ENCODE measurements at regions not wholly inside any gene's neighbourhood (a gene's known extent, or its start where the extent isn't known, plus 50 kb on each side); places are given as distances from the start of the nearest gene placed in this dataset.
"Not testable (repeated sequence)": the region's sequence is repeated elsewhere in the genome, so short reads cannot be mapped to it uniquely, and the experiment has no call there.

GRCh38 chr5:2841208-2841607, 89.7 kb upstream of the IRX2 start:
- H3K27me3 Mint-ChIP-seq: no peaks in the 10 kb centered on the region
- peaks cover 7 to 15% of the 10 kb centered on the region in 2 donors for H3K9me3 Mint-ChIP-seq
- ATAC-seq: no peak
- H3K27ac Mint-ChIP-seq: no peak overlapping the region
- no peaks in the 10 kb centered on the region for H3K4me1 Mint-ChIP-seq
- DNase-seq: no peak
- no peak overlapping the region for H3K4me3 Mint-ChIP-seq

- H3K4me1 Mint-ChIP-seq: no peaks in the 10 kb centered on the region
- ATAC-seq (no peak), DNase-seq (no peak)
- H3K9me3 Mint-ChIP-seq: peaks cover 7 to 11% of the 10 kb centered on the region in 2 donors
- H3K4me3 Mint-ChIP-seq: no peak overlapping the region
- H3K27me3 Mint-ChIP-seq: no peaks in the 10 kb centered on the region
- no peak overlapping the region for H3K27ac Mint-ChIP-seq
These were observed 89.0 kb upstream of the IRX2 start for GRCh38 chr5:2840372-2840915.

- Mint-ChIP-seq H3K4me3 (no peak overlapping the region), H3K9me3 (peaks cover 2 to 11% of the 10 kb centered on the region in 2 donors), H3K4me1 (no peaks in the 10 kb centered on the region), H3K27me3 (no peaks in the 10 kb centered on the region), H3K27ac (no peak overlapping the region)
- DNase-seq (no peak), ATAC-seq (no peak)
These were observed 84.7 kb upstream of the IRX2 start for GRCh38 chr5:2836133-2836532.

GRCh38 chr5:2833556-2833955, 82.1 kb upstream of the IRX2 start:
- ATAC-seq: no peak
- Mint-ChIP-seq H3K4me1 (no peaks in the 10 kb centered on the region), H3K9me3 (peaks cover 0 to 5% of the 10 kb centered on the region in 2 donors), H3K27ac (no peak overlapping the region), H3K27me3 (no peaks in the 10 kb centered on the region), H3K4me3 (no peak overlapping the region)
- DNase-seq: no peak

GRCh38 chr5:2832394-2832793, 80.9 kb upstream of the IRX2 start:
- ATAC-seq: no peak
- DNase-seq: no peak
- H3K27me3 Mint-ChIP-seq: no peaks in the 10 kb centered on the region
- peaks cover 0 to under 1% of the 10 kb centered on the region in 2 donors for H3K9me3 Mint-ChIP-seq
- H3K27ac Mint-ChIP-seq: no peak overlapping the region
- H3K4me3 Mint-ChIP-seq: no peak overlapping the region
- H3K4me1 Mint-ChIP-seq: no peaks in the 10 kb centered on the region

- no peak overlapping the region for H3K4me3 Mint-ChIP-seq
- H3K4me1 Mint-ChIP-seq: no peaks in the 10 kb centered on the region
- ATAC-seq (no peak), DNase-seq (no peak)
- no peak overlapping the region for H3K27ac Mint-ChIP-seq
- peaks cover 5 to 27% of the 10 kb centered on the region in 2 donors for H3K9me3 Mint-ChIP-seq
- no peaks in the 10 kb centered on the region for H3K27me3 Mint-ChIP-seq
These were observed 77.8 kb upstream of the IRX2 start for GRCh38 chr5:2829239-2829638.

- Mint-ChIP-seq H3K4me1 (no peaks in the 10 kb centered on the region), H3K4me3 (no peak overlapping the region), H3K9me3 (peaks cover 0 to 11% of the 10 kb centered on the region in 2 donors), H3K27me3 (no peaks in the 10 kb centered on the region), H3K27ac (no peak overlapping the region)
- DNase-seq: no peak
- no peak for ATAC-seq
These were observed 67.5 kb upstream of the IRX2 start for GRCh38 chr5:2818936-2819335.

GRCh38 chr5:2817031-2817603, 65.6 kb upstream of the IRX2 start:
- H3K27me3 Mint-ChIP-seq: no peaks in the 10 kb centered on the region
- H3K27ac Mint-ChIP-seq: no peak overlapping the region
- DNase-seq: no peak
- no peaks in the 10 kb centered on the region for H3K4me1 Mint-ChIP-seq
- no peaks in the 10 kb centered on the region for H3K9me3 Mint-ChIP-seq
- no peak for ATAC-seq
- H3K4me3 Mint-ChIP-seq: no peak overlapping the region

- no peaks in the 10 kb centered on the region for H3K9me3 Mint-ChIP-seq
- H3K27ac Mint-ChIP-seq: no peak overlapping the region
- no peak overlapping the region for H3K4me3 Mint-ChIP-seq
- H3K27me3 Mint-ChIP-seq: no peaks in the 10 kb centered on the region
- ATAC-seq: no peak
- DNase-seq: no peak
- H3K4me1 Mint-ChIP-seq: no peaks in the 10 kb centered on the region
These were observed 62.2 kb upstream of the IRX2 start for GRCh38 chr5:2813678-2814077.

- Mint-ChIP-seq H3K27me3 (no peaks in the 10 kb centered on the region), H3K27ac (no peak overlapping the region), H3K4me3 (no peak overlapping the region), H3K9me3 (peaks cover 0 to 4% of the 10 kb centered on the region in 2 donors), H3K4me1 (no peaks in the 10 kb centered on the region)
- DNase-seq (no peak), ATAC-seq (no peak)
These were observed 59.2 kb upstream of the IRX2 start for GRCh38 chr5:2810644-2811043.

- not testable (repeated sequence) for H3K27me3 Mint-ChIP-seq, H3K4me3 Mint-ChIP-seq, DNase-seq, H3K27ac Mint-ChIP-seq, H3K4me1 Mint-ChIP-seq, ATAC-seq, H3K9me3 Mint-ChIP-seq
These were observed 55.8 kb upstream of the IRX2 start for GRCh38 chr5:2807244-2807643.

- H3K4me3 Mint-ChIP-seq: no peak overlapping the region
- no peaks in the 10 kb centered on the region for H3K4me1 Mint-ChIP-seq
- H3K9me3 Mint-ChIP-seq: peaks cover 0 to 4% of the 10 kb centered on the region in 2 donors
- ATAC-seq: no peak
- H3K27ac Mint-ChIP-seq: no peak overlapping the region
- no peak for DNase-seq
- no peaks in the 10 kb centered on the region for H3K27me3 Mint-ChIP-seq
These were observed 54.7 kb upstream of the IRX2 start for GRCh38 chr5:2806176-2806575.

GRCh38 chr5:2805080-2805479, 53.6 kb upstream of the IRX2 start:
- Mint-ChIP-seq H3K9me3 (peaks cover 0 to 4% of the 10 kb centered on the region in 2 donors), H3K27me3 (no peaks in the 10 kb centered on the region), H3K27ac (no peak overlapping the region), H3K4me1 (no peaks in the 10 kb centered on the region), H3K4me3 (no peak overlapping the region)
- DNase-seq (no peak), ATAC-seq (no peak)

- H3K27me3 Mint-ChIP-seq: no peaks in the 10 kb centered on the region
- H3K27ac Mint-ChIP-seq: no peak overlapping the region
- peaks cover 0 to 4% of the 10 kb centered on the region in 2 donors for H3K9me3 Mint-ChIP-seq
- no peak overlapping the region for H3K4me3 Mint-ChIP-seq
- no peak for ATAC-seq
- H3K4me1 Mint-ChIP-seq: no peaks in the 10 kb centered on the region
- no peak for DNase-seq
These were observed 52.3 kb upstream of the IRX2 start for GRCh38 chr5:2803751-2804150.

GRCh38 chr5:2802693-2803365, 51.4 kb upstream of the IRX2 start:
- H3K27ac Mint-ChIP-seq: no peak overlapping the region
- H3K27me3 Mint-ChIP-seq: no peaks in the 10 kb centered on the region
- no peaks in the 10 kb centered on the region for H3K9me3 Mint-ChIP-seq
- no peaks in the 10 kb centered on the region for H3K4me1 Mint-ChIP-seq
- no peak for ATAC-seq
- no peak for DNase-seq
- no peak overlapping the region for H3K4me3 Mint-ChIP-seq

GRCh38 chr5:2801577-2802525, 50.4 kb upstream of the IRX2 start:
- no peak for ATAC-seq
- Mint-ChIP-seq H3K9me3 (no peaks in the 10 kb centered on the region), H3K4me1 (no peaks in the 10 kb centered on the region), H3K27me3 (no peaks in the 10 kb centered on the region), H3K4me3 (no peak overlapping the region), H3K27ac (no peak overlapping the region)
- no peak for DNase-seq

Data from stimulated activated naive CD8-positive, alpha-beta T cell treated with anti-CD3 and anti-CD28 coated beads, Interleukin-15, amount 100 ng/mL, for 72 hours (primary cell).